Type B pancreatic cell (in vitro differentiated cells): ENCODE measurements at regions not wholly inside any gene's neighbourhood (a gene's known extent, or its start where the extent isn't known, plus 50 kb on each side); places are given as distances from the start of the nearest gene placed in this dataset.
A peak's percentile ranks its signal among the peaks of the same experiment; 100 is the strongest.
"Not testable (repeated sequence)": the region's sequence is repeated elsewhere in the genome, so short reads cannot be mapped to it uniquely, and the experiment has no call there.

Source experiments
- DNase-seq: peaks from one replicate; pipeline ENCODE4 v3.0.0; 2021; ENCODE audit warnings: mixed read lengths; ENCODE audit not compliant: unreplicated experiment; ENCODE audit errors: extremely low spot score
- H3K27ac Mint-ChIP-seq: 2 replicates; pipeline ENCODE4 v1.8.0; 2021; ENCODE audit warnings: mild to moderate bottlenecking, mixed read lengths
- H3K27me3 Mint-ChIP-seq: 2 replicates; pipeline ENCODE4 v1.8.0; 2021; ENCODE audit warnings: mixed read lengths
- H3K36me3 Mint-ChIP-seq: 2 replicates; pipeline ENCODE4 v1.8.0; 2021; ENCODE audit warnings: mixed read lengths
- H3K4me1 Mint-ChIP-seq: one replicate; pipeline ENCODE4 v1.8.0; 2021; ENCODE audit warnings: mixed read lengths; ENCODE audit not compliant: unreplicated experiment
- H3K4me3 Mint-ChIP-seq: 2 replicates; pipeline ENCODE4 v1.8.0; 2021; ENCODE audit warnings: mild to moderate bottlenecking, mixed read lengths
- H3K9me3 Mint-ChIP-seq: 2 replicates; pipeline ENCODE4 v1.8.0; 2021; ENCODE audit warnings: mixed read lengths
- CTCF ChIP-seq: fragments of 200-600 bp; sonication (generic); conservative IDR thresholded peaks from 2 replicates; pipeline ENCODE4 v1.5.0; 2021; ENCODE audit warnings: antibody characterized with exemption, mild to moderate bottlenecking

- no peak for TF ChIP-seq CTCF
- Mint-ChIP-seq H3K9me3 (no peaks in the 10 kb centered on the region), H3K36me3 (no peaks in the 10 kb centered on the region), H3K4me1 (peaks cover 7% of the 10 kb centered on the region), H3K27me3 (no peaks in the 10 kb centered on the region), H3K27ac (no peak overlapping the region), H3K4me3 (no peak overlapping the region)
- no peak for DNase-seq
Observed at GRCh38 chr3:175951047-175951694, 1092.0 kb downstream of the NAALADL2 start.

GRCh38 chr3:175948041-175948440, 1088.9 kb downstream of the NAALADL2 start:
- Mint-ChIP-seq H3K27me3 (no peaks in the 10 kb centered on the region), H3K9me3 (no peaks in the 10 kb centered on the region), H3K4me3 (no peak overlapping the region), H3K36me3 (no peaks in the 10 kb centered on the region), H3K27ac (no peak overlapping the region), H3K4me1 (peaks cover 7% of the 10 kb centered on the region)
- no peak for DNase-seq
- TF ChIP-seq CTCF: no peak

- Mint-ChIP-seq H3K4me3 (no peak overlapping the region), H3K27me3 (no peaks in the 10 kb centered on the region), H3K27ac (no peak overlapping the region), H3K4me1 (no peaks in the 10 kb centered on the region), H3K9me3 (no peaks in the 10 kb centered on the region), H3K36me3 (peaks cover 4% of the 10 kb centered on the region)
- TF ChIP-seq CTCF: peak; percentile 59
- no peak for DNase-seq
Observed at GRCh38 chr3:175941352-175941751, 1082.2 kb downstream of the NAALADL2 start.

- no peak for DNase-seq
- Mint-ChIP-seq H3K4me1 (no peaks in the 10 kb centered on the region), H3K27ac (no peak overlapping the region), H3K4me3 (no peak overlapping the region), H3K9me3 (no peaks in the 10 kb centered on the region), H3K36me3 (peaks cover 4% of the 10 kb centered on the region), H3K27me3 (no peaks in the 10 kb centered on the region)
- TF ChIP-seq CTCF: no peak
Observed at GRCh38 chr3:175940881-175941280, 1081.7 kb downstream of the NAALADL2 start.

- no peaks in the 10 kb centered on the region for H3K4me1 Mint-ChIP-seq
- no peak for DNase-seq
- H3K9me3 Mint-ChIP-seq: peaks cover 4% of the 10 kb centered on the region
- no peak overlapping the region for H3K4me3 Mint-ChIP-seq
- H3K27ac Mint-ChIP-seq: no peak overlapping the region
- H3K27me3 Mint-ChIP-seq: no peaks in the 10 kb centered on the region
- TF ChIP-seq CTCF: no peak
- H3K36me3 Mint-ChIP-seq: peaks cover 4% of the 10 kb centered on the region
Observed at GRCh38 chr3:175940243-175940642, 1081.1 kb downstream of the NAALADL2 start.

- H3K4me1 Mint-ChIP-seq, H3K27ac Mint-ChIP-seq, H3K27me3 Mint-ChIP-seq, H3K36me3 Mint-ChIP-seq, H3K4me3 Mint-ChIP-seq, DNase-seq: not testable (repeated sequence)
- H3K9me3 Mint-ChIP-seq: peaks cover 14% of the 10 kb centered on the region
Observed at GRCh38 chr3:175937367-175937766, 1078.2 kb downstream of the NAALADL2 start.
